ENCODE measurements at regions not wholly inside any gene's neighbourhood (a gene's known extent, or its start where the extent isn't known, plus 50 kb on each side); places are given as distances from the start of the nearest gene placed in this dataset.

DNA sequence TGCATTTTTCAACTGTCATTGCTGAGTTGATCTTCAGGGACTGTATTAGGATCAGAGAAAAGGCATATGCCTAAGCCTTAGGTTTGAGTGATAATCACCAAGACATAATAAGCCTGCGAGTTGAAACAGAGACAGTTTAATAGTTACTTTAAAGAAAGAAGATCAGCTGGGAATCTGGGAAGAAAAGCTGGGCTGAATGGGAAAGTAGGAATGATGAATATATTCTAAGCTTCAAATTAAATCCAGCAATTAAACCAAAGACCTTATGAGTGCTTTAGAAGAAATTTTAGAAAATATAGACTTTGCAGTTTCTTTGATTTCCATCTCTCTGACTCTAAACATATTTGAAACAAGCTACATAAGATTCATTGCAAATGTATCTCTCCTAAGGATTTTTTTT, 222.3 kb downstream of the ENC1 start:
- TF ChIP-seq, protein P1, sequence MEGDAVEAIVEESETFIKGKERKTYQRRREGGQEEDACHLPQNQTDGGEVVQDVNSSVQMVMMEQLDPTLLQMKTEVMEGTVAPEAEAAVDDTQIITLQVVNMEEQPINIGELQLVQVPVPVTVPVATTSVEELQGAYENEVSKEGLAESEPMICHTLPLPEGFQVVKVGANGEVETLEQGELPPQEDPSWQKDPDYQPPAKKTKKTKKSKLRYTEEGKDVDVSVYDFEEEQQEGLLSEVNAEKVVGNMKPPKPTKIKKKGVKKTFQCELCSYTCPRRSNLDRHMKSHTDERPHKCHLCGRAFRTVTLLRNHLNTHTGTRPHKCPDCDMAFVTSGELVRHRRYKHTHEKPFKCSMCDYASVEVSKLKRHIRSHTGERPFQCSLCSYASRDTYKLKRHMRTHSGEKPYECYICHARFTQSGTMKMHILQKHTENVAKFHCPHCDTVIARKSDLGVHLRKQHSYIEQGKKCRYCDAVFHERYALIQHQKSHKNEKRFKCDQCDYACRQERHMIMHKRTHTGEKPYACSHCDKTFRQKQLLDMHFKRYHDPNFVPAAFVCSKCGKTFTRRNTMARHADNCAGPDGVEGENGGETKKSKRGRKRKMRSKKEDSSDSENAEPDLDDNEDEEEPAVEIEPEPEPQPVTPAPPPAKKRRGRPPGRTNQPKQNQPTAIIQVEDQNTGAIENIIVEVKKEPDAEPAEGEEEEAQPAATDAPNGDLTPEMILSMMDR (IDR thresholded peaks at IDR 0.05), result no peak

DNA sequence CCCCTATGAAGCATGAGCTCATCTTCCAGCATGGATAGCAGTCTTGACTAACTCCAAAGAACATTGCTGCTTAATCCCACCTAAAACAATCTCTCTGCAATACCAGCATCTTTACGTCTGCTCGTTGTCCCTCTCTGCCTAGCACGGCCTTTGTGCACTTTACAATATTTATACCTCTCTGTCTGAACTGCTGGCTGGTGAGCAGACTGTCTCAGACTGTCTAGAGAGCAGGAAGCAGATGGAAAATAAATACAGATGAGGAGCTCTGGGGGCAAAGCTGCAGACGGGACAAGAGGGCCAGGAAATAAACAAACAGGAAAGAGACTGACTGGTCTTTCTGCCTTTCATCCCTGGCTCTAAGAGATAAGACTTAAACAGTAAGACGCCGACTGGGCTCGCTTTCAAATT, 224.8 kb downstream of the ENC1 start:
- TF ChIP-seq, protein P1 (IDR thresholded peaks at IDR 0.05), result no peak

DNA sequence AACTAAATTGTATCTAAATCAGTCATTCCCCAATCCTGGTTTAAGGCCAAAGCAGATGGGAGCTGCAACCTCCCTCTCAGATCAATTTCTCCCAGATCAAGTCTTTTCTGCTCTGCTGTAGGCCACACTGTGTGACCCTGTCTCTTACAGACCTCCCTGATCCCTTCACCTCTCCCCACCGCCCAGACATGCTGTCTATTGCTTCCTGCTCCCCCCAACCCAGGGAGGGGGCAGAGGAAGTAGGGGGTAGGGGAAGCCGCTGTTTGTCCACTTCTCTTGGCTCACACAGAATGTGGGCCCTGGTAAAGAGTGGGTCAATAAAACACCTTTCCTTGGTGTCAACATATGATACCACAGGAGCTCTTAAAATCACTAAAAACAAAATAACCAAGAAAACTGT, 226.3 kb downstream of the ENC1 start:
- TF ChIP-seq, protein P1 (IDR thresholded peaks at IDR 0.05), result no peak

DNA sequence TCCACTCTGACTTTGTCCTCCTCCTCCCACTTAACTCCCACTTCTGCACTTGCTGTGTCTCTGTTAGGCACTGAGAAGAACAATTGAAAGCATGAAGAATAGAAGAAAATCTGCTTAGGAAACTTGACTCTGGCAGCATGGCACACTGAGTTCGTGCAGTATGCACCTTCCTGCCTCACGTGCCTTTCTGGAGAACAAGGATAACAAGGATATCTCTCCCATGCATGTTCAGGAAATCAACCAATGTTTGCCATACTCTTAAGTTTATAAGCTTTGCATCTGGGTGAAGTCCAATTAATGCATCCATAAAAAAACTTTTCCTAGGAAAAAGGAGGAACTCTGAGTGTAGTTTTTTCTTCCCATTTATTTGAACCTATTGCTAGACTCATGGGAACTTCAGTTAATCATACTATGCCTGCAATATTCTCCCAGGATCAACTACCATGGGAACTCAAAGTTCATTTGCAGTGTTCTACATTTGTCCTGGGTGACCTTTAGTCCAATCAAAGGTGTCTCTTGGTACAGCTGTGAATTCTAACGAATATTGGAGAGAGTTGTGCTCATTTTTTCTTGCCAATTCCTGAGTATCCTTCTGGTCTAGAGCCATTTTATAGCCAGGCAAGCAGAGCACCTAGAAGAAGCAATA, 227.0 kb downstream of the ENC1 start:
- TF ChIP-seq, protein P1 (IDR thresholded peaks at IDR 0.05), result no peak

DNA sequence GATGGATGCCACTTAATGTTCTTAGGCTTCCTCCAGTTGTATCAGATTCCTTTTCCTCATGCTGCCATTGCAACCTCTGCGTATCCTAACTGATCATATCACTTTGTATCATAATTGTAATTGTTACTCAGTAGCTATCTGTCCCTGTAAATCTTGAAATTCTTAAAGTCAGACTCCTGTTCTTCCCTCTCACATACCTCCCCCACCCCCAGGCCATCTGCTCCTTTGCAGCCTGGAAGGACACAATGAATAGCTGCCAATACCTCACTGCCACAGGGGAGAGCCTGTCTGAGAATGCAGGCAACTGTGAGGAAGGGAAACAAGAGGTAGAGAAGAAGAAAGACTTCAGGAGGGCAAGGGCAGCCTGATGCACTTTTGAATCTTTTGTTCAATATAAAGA, 228.5 kb downstream of the ENC1 start:
- TF ChIP-seq, protein P1 (IDR thresholded peaks at IDR 0.05), result no peak

DNA sequence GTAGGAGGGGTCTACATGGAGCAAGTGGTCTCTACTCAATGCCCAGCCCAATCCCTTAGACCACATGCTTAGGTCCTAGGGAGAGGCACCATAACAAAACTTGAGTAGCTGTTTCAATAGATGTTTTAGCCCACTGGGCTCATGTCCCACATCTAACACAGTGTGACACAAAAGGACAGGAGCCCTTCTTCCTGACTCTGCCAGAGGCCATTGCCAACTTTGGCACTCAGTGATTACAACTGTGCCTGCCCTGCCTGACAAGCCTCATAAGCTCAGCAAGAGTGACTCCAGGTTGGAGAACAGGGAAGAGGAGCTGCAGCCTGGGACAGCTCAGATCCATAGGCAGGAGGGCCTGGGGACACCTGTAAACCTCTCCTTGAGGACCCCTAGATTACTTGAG, 230.8 kb downstream of the ENC1 start:
- TF ChIP-seq, protein P1 (IDR thresholded peaks at IDR 0.05), result no peak

DNA sequence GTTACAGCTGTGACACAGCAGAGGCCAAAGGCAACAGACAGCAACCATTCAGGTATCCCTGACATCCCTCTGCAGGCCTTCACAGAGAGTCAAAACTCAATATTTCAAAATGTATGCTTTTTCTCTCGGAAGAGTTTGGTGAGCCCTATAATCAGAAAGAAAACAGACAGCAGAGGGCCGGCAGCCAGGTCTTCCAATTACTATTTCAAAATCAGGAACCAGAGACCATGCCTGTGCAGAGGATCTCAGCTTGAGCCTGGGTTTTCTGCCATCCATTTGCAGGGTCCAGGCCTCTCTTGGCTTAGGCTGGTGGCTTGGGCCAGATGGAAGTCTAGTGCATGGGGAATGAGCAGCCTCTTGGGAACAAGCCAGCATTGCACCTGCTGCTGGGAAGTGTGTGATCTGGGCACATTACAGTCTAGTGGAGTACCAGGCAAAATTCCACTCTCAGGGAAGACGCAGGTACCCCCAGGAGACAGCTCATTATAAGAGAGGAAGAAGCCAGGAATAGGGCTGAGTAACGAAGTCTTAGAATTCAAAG, 231.3 kb downstream of the ENC1 start:
- TF ChIP-seq, protein P1 (IDR thresholded peaks at IDR 0.05), result no peak

Data from LNCAP (cell line).